HepG2 (cell line): ENCODE measurements at regions not wholly inside any gene's neighbourhood (a gene's known extent, or its start where the extent isn't known, plus 50 kb on each side); places are given as distances from the start of the nearest gene placed in this dataset.

Source experiments
- ATAC-seq: fragments of 200-7000 bp; cut with Tn5 transposase; 3 replicates; pipeline ENCODE4 v1.9.1; 2020; ENCODE audit warnings: mild to moderate bottlenecking, moderate library complexity
- BruUV-seq: library from RNA; stranded (reverse); fragments of 400-500 nt; replicated peaks from 2 replicates; lab custom pipeline; 2021; lab: Mats Ljungman, UMichigan
- CTCF ChIA-PET: fragments of 300-600 bp; formaldehyde crosslinking; extraction: SDS; loops from one replicate; lab custom pipeline; 2021; ENCODE audit warnings: low total read pairs, inconsistent platforms, low intra/inter-chr PET ratio; lab: Yijun Ruan, JAX
- POLR2A ChIA-PET: fragments of 350-600 bp; sonication (Branson Sonifier 250); formaldehyde crosslinking; loops from one replicate; lab custom pipeline; 2020; ENCODE audit warnings: antibody characterized with exemption, inconsistent platforms; lab: Yijun Ruan, JAX
- DNase-seq: peaks from one replicate; pipeline ENCODE4 v3.0.0-alpha.2; 2015; ENCODE audit warnings: low spot score
- FAIRE-seq: peaks from 3 replicates; lab custom pipeline; 2011; peaks lifted over from hg19 to GRCh38; lab: Jason Lieb, UNC
- H2AFZ ChIP-seq: one replicate; pipeline ENCODE4 v1.6.1; 2011; ENCODE audit warnings: low read length, inconsistent platforms
- H3K27ac ChIP-seq: fragments of 300-600 bp; 3 replicates; pipeline ENCODE4 v1.8.0; 2011; ENCODE audit warnings: mixed run types, mild to moderate bottlenecking, mixed read lengths, low read length, inconsistent platforms; ENCODE audit not compliant: insufficient read depth; ENCODE audit errors: extremely low read length
- H3K27me3 ChIP-seq, 2 experiments: fragments of 200-600 bp in 1 of 2; 2 replicates in 1 of 2; 3 replicates in 1 of 2; pipeline versions ENCODE4 v1.6.0 to v1.8.0; 2011; ENCODE audit warnings: low read length in 2 of 2, mild to moderate bottlenecking in 2 of 2, moderate library complexity in 2 of 2, inconsistent platforms in 1 of 2; ENCODE audit not compliant: insufficient read depth in 2 of 2, control insufficient read depth in 1 of 2
- H3K36me3 ChIP-seq, 2 experiments: fragments of 200-600 bp in 1 of 2; replicated peaks in 1 of 2; 2 replicates in 1 of 2; 3 replicates in 1 of 2; pipeline versions ENCODE4 v1.5.1 to v1.8.0; 2011; ENCODE audit warnings: low read length in 2 of 2, inconsistent platforms in 1 of 2; ENCODE audit not compliant: insufficient read depth in 2 of 2, control insufficient read depth in 1 of 2
- H3K4me1 ChIP-seq: 2 replicates; pipeline ENCODE4 v1.5.1; 2012; ENCODE audit warnings: low read length, inconsistent platforms; ENCODE audit not compliant: insufficient read depth
- H3K4me2 ChIP-seq: 2 replicates; pipeline ENCODE4 v1.6.0; 2011; ENCODE audit warnings: low read depth, low read length, inconsistent platforms
- H3K4me3 ChIP-seq, 3 experiments: fragments of 200-600 bp in 1 of 3; sonication (generic), shearing (Covaris generic) in 1 of 3; replicated peaks in 1 of 3; 2 replicates each; pipeline ENCODE4 v1.5.1; 2011 to 2016; ENCODE audit warnings: low read length in 3 of 3, inconsistent platforms in 2 of 3, low read depth in 2 of 3, mild to moderate bottlenecking in 2 of 3, control low read depth in 1 of 3, mixed read lengths in 1 of 3; ENCODE audit not compliant: insufficient read depth in 1 of 3
- H3K79me2 ChIP-seq: one replicate; pipeline ENCODE4 v1.6.1; 2011; ENCODE audit warnings: low read length, inconsistent platforms; ENCODE audit not compliant: insufficient read depth
- H3K9ac ChIP-seq: 2 replicates; pipeline ENCODE4 v1.6.0; 2011; ENCODE audit warnings: mild to moderate bottlenecking, low read depth, low read length, inconsistent platforms; ENCODE audit not compliant: insufficient read depth
- H3K9me3 ChIP-seq: 2 replicates; pipeline ENCODE4 v1.5.1; 2012; ENCODE audit warnings: mild to moderate bottlenecking, low read length
- H4K20me1 ChIP-seq: 2 replicates; pipeline ENCODE4 v1.6.0; 2011; ENCODE audit warnings: inconsistent platforms, mild to moderate bottlenecking, low read length, moderate library complexity; ENCODE audit not compliant: insufficient read depth
- ESRRA ChIP-seq: sonication (generic); formaldehyde crosslinking; IDR thresholded peaks from 2 replicates; pipeline ENCODE4 v1.5.1; 2020; ENCODE audit warnings: mild to moderate bottlenecking, low read depth, missing genetic modification reagents
- ISL2 ChIP-seq: sonication (generic); formaldehyde crosslinking; IDR thresholded peaks from 2 replicates; pipeline ENCODE4 v1.5.0; 2020; ENCODE audit warnings: missing genetic modification reagents
- MAFF ChIP-seq: IDR thresholded peaks from 2 replicates; pipeline ENCODE4 v1.6.1; 2011; ENCODE audit warnings: low read depth, low read length, improper control_type of control experiment
- MAFK ChIP-seq, 2 experiments: IDR thresholded peaks in 1 of 2; conservative IDR thresholded peaks in 1 of 2; 2 replicates each; pipeline ENCODE4 v1.6.1; 2011; ENCODE audit warnings: improper control_type of control experiment in 2 of 2, low read length in 2 of 2
- NFIB ChIP-seq: sonication (generic); formaldehyde crosslinking; IDR thresholded peaks from 2 replicates; pipeline ENCODE4 v1.9.0; 2021; ENCODE audit warnings: missing genetic modification reagents, mild to moderate bottlenecking, borderline replicate concordance
- ZFP1 ChIP-seq: IDR thresholded peaks from 2 replicates; pipeline ENCODE4 v1.6.1; 2016
- ZNF225 ChIP-seq: sonication (generic); formaldehyde crosslinking; IDR thresholded peaks from 2 replicates; pipeline ENCODE4 v1.4.0; 2020; ENCODE audit warnings: mild to moderate bottlenecking, missing genetic modification reagents
- ZNF382 ChIP-seq: sonication (generic); formaldehyde crosslinking; IDR thresholded peaks from 2 replicates; pipeline ENCODE4 v1.5.0; 2020; ENCODE audit warnings: missing genetic modification reagents, mild to moderate bottlenecking, borderline replicate concordance
- WGBS: methylation state at CpG from one replicate; pipeline ENCODE4 v1.1.6; 2017; ENCODE audit warnings: low lambda C conversion rate; 5-methylcytosine and 5-hydroxymethylcytosine counted together
- in situ Hi-C: cut with HindIII; loops from 2 replicates; pipeline ENCODE4 v1.10.0; 2017; ENCODE audit warnings: low pct_unique_long_range_greater_than_20kb; ENCODE audit not compliant: extremely low pct_ligation_motif_present
- intact Hi-C: fragments of 100-400 bp; cut with micrococcal nuclease; formaldehyde crosslinking; loops from one replicate; pipeline ENCODE4 v1.10.0; 2022; ENCODE audit not compliant: unreplicated experiment

- Histone ChIP-seq H3K36me3 (no peaks in the 10 kb centered on the region), H3K4me3 (no peak overlapping the region), H3K27me3 (no peaks in the 10 kb centered on the region), H3K27ac (no peak overlapping the region), H3K9ac (no peak overlapping the region), H2AFZ (no peak overlapping the region), H4K20me1 (no peaks in the 10 kb centered on the region), H3K4me2 (no peak overlapping the region), H3K9me3 (peaks cover 28% of the 10 kb centered on the region)
- WGBS: 66% methylated on average over 3 of the region's 3 CpGs
- POLR2A ChIA-PET: no interaction called here
- DNase-seq: no peak
- no TSS peak for BruUV-seq
- intact Hi-C loops (no loop called here), in situ Hi-C loops (no loop called here)
- TF ChIP-seq ISL2 (CRISPR knock-in tag) (no peak), ZNF225 (CRISPR knock-in tag) (no peak), MAFF (peak; percentile 90), ZNF382 (CRISPR knock-in tag) (no peak), NFIB (no peak), MAFK (conservative IDR thresholded peaks at IDR 0.05 in 1 of 2, IDR thresholded peaks at IDR 0.05 in 1 of 2; ENCODE audit: low read length in 2 of 2) (peak; percentile 81 to 95)
- TF ChIP-seq, all 625 proteins: peak for 2
- CTCF ChIA-PET: no interaction called here
- Histone ChIP-seq H3K4me1 (no peaks in the 10 kb centered on the region), H3K79me2 (no peaks in the 10 kb centered on the region)
- ATAC-seq: no peak
- FAIRE-seq: no peak
Measured at GRCh38 chr18:27731211-27731610, 445.7 kb downstream of the CDH2 start.

GRCh38 chr18:27728659-27729058 lies 448.3 kb downstream of the CDH2 start:
- Histone ChIP-seq H3K79me2 (no peaks in the 10 kb centered on the region), H4K20me1 (no peaks in the 10 kb centered on the region), H3K4me2 (no peak overlapping the region), H3K4me1 (no peaks in the 10 kb centered on the region), H3K27me3 (no peaks in the 10 kb centered on the region), H3K9me3 (peaks cover 28% of the 10 kb centered on the region), H3K9ac (no peak overlapping the region), H3K36me3 (no peaks in the 10 kb centered on the region), H3K27ac (no peak overlapping the region), H3K4me3 (no peak overlapping the region), H2AFZ (no peak overlapping the region)
- CTCF ChIA-PET: no interaction called here
- in situ Hi-C loops: no loop called here
- FAIRE-seq (no peak), ATAC-seq (no peak), DNase-seq (no peak)
- TF ChIP-seq ESRRA (CRISPR knock-in tag): no peak
- 0 out of 2 replicates have a peak, but pooled peaks have one; percentile 15 for TF ChIP-seq ZFP1
- intact Hi-C loops: no loop called here
- BruUV-seq: no TSS peak
- POLR2A ChIA-PET: no interaction called here
